GM12865 (cell line): ENCODE measurements at regions not wholly inside any gene's neighbourhood (a gene's known extent, or its start where the extent isn't known, plus 50 kb on each side); places are given as distances from the start of the nearest gene placed in this dataset.

ENCODE experiments used
- DNase-seq: peaks from one replicate; pipeline ENCODE4 v3.0.0; 2010; ENCODE audit warnings: low read depth
- H3K4me3 ChIP-seq: 2 replicates; pipeline ENCODE4 v1.5.1; 2011; ENCODE audit warnings: mild to moderate bottlenecking, low read depth, low read length, control low read depth
- TF ChIP-seq, protein P1 (sequence below): IDR thresholded peaks from 2 replicates; pipeline ENCODE4 v1.5.1; 2011; ENCODE audit warnings: low read length, control low read depth, low read depth, inconsistent platforms; ENCODE audit not compliant: insufficient read depth; ENCODE audit errors: missing control alignments

DNA sequence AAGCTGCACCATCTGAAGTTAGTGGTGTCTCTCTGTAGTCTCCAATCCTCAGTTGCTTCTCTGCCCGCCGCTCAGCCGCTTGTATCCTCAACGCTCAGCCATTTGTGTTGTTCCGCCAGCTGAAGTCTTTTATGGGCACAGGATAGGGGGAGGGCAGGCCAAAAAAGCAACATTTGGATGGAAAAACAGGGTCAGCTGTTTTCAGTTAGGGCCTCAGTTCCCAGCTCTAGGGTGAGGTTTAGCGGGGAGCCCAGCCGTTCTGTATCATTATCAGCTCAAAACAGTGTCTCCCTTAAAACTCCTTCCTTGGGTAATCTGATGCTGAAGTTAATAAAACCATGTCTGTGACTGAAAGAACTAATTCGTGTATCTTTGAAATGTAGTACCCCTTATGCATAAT, 329.5 kb upstream of the AZI2 start:
- no peak for DNase-seq
- H3K4me3 ChIP-seq, result no peak overlapping the region
- TF ChIP-seq, protein P1, sequence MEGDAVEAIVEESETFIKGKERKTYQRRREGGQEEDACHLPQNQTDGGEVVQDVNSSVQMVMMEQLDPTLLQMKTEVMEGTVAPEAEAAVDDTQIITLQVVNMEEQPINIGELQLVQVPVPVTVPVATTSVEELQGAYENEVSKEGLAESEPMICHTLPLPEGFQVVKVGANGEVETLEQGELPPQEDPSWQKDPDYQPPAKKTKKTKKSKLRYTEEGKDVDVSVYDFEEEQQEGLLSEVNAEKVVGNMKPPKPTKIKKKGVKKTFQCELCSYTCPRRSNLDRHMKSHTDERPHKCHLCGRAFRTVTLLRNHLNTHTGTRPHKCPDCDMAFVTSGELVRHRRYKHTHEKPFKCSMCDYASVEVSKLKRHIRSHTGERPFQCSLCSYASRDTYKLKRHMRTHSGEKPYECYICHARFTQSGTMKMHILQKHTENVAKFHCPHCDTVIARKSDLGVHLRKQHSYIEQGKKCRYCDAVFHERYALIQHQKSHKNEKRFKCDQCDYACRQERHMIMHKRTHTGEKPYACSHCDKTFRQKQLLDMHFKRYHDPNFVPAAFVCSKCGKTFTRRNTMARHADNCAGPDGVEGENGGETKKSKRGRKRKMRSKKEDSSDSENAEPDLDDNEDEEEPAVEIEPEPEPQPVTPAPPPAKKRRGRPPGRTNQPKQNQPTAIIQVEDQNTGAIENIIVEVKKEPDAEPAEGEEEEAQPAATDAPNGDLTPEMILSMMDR, result no peak

DNA sequence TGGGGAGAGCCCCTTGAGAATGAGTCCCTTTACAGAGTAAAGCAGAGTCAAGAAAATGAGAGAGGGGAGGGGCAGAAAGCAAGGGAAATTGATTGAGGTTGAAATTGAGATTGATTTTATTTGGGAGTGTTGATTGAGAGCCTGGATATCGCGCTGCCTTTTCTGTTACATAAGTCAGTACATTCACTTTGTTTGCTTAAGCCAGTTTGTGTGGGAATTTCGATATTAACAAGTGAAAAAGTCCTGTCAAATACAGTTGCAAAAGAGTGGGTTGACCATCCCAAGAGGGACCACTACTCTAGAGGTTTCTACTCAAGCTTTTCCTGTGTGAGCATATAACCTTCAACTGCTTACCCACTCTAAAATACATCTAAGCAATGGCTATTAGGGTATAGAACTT, 331.4 kb upstream of the AZI2 start:
- DNase-seq, result no peak
- TF ChIP-seq, protein P1, result no peak
- H3K4me3 ChIP-seq, result no peak overlapping the region

DNA sequence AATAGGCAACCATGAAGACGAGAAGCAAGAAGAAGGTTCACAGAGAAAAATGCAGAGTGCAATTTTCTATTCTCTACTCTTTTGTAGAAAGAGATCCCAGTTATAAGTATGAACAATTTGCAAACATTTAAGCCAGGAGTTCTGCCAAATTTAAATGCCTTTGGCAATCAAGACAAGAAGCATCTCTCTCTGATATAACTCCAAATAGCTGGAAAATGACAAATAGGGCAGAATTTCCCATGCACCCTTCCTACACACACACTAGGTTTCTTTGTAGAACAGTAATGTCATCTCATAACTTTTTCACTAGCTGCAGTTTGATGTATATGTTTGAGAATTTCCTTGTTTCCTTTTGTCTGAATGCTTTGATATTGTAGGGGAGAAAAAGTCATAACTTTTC, 333.5 kb upstream of the AZI2 start:
- TF ChIP-seq, protein P1, result no peak
- H3K4me3 ChIP-seq, result no peak overlapping the region
- DNase-seq, result no peak

DNA sequence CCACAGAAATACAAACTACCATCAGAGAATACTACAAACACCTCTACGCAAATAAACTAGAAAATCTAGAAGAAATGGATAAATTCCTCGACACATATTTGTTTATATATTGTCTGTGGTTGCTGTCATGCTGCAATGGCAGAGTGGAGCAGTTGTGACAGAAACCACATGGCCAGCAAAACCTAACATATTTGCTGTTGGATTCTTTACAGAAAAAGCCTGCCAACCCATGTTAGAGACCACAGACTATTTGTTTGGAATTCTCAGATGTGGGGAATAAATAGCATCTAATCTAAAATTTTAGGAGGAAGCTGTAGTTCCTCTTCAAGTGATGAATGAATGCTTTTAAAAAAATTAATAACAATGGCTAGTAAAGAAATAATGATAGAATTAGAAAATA, 341.6 kb upstream of the AZI2 start:
- DNase-seq, result no peak
- H3K4me3 ChIP-seq, result no peak overlapping the region
- TF ChIP-seq, protein P1, result no peak

DNA sequence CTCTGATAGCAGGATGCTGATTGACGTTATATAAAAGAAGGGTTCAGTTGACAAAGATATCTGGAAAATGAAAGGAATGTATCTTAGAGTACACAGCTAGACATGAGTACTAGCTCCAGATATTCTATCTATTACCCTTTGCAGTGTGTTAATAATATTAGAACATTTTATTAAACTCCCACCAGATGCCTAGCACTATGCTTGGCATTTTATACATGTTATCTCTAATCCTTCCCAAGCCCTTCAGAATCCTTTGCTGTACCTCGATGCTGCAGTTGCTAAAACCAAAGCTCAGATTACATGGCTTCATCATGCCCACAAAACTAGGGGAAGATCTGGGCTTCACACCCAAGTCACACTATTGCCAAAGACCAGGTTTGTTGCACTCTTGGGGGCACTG, 350.1 kb upstream of the AZI2 start:
- DNase-seq, result no peak
- H3K4me3 ChIP-seq, result no peak overlapping the region
- TF ChIP-seq, protein P1, result no peak

DNA sequence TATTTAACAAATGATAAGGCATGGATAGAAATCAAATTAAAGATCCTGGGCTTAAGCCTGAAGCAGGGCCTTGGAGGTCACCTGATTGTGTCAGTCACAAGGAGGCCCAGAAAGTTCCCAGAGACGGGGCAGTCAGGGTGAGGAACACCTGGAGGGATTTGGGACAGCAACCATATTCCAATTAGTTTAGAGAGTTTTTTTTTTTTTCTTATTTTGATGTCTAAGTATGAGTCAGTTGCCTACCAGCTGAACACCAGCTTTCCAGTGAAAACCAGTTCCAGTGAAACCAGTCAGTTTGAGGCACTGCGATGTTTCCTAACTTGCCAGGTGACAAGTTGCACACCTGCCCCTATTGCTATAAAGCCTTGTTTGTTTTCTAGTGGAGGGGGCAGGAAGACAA, 350.7 kb upstream of the AZI2 start:
- H3K4me3 ChIP-seq, result no peak overlapping the region
- DNase-seq, result no peak
- TF ChIP-seq, protein P1, result no peak

- TF ChIP-seq, protein P1, result no peak
- peak; percentile 33 for DNase-seq
- H3K4me3 ChIP-seq, result no peak overlapping the region
These were observed 352.1 kb upstream of the AZI2 start for GRCh38 chr3:28700728-28701127.
